ENCODE measurements at regions not wholly inside any gene's neighbourhood (a gene's known extent, or its start where the extent isn't known, plus 50 kb on each side); places are given as distances from the start of the nearest gene placed in this dataset.
A peak's percentile ranks its signal among the peaks of the same experiment; 100 is the strongest.
"Not testable (repeated sequence)": the region's sequence is repeated elsewhere in the genome, so short reads cannot be mapped to it uniquely, and the experiment has no call there.

DNA sequence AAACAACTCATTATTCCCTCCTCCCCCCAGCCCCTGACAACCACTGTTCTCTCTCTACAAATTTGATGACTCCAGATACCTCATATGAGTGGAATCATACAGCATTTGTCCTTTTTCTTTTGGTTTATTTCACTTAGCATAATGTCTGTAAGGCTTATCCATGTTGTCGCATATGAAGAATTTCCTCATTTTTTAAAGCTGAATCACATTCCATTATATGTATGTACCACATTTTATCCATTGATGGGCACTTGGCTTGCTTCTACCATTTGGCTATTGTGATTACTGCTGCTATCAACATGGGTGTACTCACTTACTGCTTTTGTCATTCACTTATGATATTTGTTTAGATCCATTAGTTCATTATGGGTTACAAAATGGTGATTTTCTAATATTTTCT is 112.8 kb downstream of the BUB3 start:
- Histone ChIP-seq H3K27ac (no peak overlapping the region), H3K9me3 (no peaks in the 10 kb centered on the region), H4K20me1 (no peaks in the 10 kb centered on the region), H3K4me1 (peaks cover 21% of the 10 kb centered on the region), H3K36me3 (0 out of 2 replicates have a peak, but pooled peaks cover 4% of the 10 kb centered on the region), H3K27me3 (no peaks in the 10 kb centered on the region), H3K4me3 (no peak overlapping the region), H3K9ac (no peak overlapping the region), H3K4me2 (no peak overlapping the region)
- TF ChIP-seq Cebpa-rat (IDR thresholded peaks at IDR 0.05): no peak

DNA sequence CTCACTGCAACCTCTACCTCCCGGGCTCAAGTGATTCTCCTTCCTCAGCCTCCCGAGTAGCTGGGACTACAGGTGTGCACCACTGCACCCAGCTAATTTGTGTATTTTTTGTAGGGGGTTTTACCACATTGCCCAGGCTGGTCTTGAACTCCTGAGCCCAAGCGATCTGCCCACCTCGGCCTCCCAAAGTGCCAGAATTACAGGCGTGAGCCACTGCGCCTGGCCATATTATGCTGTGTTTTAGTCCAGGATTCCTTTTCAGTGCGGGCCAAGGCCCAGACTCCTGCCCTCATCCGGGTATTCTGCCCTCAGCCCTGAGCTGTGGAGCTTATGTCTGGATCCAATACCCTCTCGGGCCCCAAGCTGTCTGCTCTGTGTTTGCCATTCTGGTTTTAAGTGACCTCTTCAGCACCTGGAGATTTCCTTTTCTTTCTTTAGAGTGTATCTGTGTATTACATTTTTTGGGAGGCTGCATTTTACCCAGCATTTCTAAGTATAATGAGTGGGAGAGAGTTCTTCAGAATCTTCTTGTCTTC is 114.9 kb downstream of the BUB3 start:
- Histone ChIP-seq H3K4me2 (no peak overlapping the region), H3K27me3 (no peaks in the 10 kb centered on the region), H3K4me1 (peaks cover 21% of the 10 kb centered on the region), H3K4me3 (no peak overlapping the region), H4K20me1 (no peaks in the 10 kb centered on the region), H3K9me3 (peaks cover 14% of the 10 kb centered on the region), H3K9ac (no peak overlapping the region), H3K36me3 (peaks cover 6% of the 10 kb centered on the region; the same call in 1 of the 2 replicates), H3K27ac (no peak overlapping the region)
- TF ChIP-seq Cebpa-rat (IDR thresholded peaks at IDR 0.05): no peak

DNA sequence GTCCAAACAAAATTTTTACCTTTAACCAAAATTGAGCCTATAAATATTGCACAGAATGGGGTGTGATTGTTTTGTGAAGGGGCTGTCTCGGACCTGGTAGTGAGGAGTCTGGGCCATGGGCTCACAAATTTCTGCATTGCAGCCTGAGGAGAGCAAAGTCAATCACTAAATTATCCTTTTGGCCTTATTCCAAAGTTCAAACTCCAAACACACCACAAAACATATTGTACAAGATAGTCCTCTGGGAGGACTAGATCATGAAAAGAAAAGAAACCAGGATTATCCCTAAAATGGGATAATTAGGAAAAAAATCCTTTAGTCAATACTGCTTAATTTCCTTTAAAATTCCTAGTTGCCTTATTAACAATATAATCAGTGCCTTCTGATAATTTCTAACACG is 115.5 kb downstream of the BUB3 start:
- no peak overlapping the region for H3K9ac ChIP-seq
- peaks cover 21% of the 10 kb centered on the region for H3K4me1 ChIP-seq
- TF ChIP-seq Cebpa-rat (IDR thresholded peaks at IDR 0.05): no peak
- no peak overlapping the region for H3K27ac ChIP-seq
- peak overlapping the region; percentile 42 for H3K4me2 ChIP-seq
- peaks cover 15% of the 10 kb centered on the region for H3K9me3 ChIP-seq
- no peak overlapping the region for H3K4me3 ChIP-seq
- peaks cover 6% of the 10 kb centered on the region; the same call in 1 of the 2 replicates for H3K36me3 ChIP-seq
- H4K20me1 ChIP-seq: no peaks in the 10 kb centered on the region
- no peaks in the 10 kb centered on the region for H3K27me3 ChIP-seq

DNA sequence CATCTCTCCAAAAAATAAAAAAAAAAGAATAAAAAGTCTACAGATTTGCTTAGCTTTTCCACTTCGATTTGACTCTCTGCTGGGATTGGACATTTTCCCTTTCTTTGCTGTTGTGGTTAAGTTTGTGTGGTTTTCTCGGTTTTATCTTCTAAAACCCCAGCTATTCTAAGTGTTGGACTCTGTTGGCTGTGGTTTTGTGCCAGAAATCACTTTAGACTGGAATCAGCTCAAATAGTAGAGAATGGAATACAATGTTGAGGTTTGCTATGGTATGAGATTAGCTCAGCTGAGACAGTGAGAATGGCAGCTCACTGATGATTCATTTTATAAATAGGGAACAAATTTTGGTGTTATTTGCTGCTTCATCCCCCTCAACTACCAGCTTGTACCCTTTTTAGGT is 116.0 kb downstream of the BUB3 start:
- H3K4me2 ChIP-seq: peak overlapping the region; percentile 42
- no peaks in the 10 kb centered on the region for H4K20me1 ChIP-seq
- H3K9me3 ChIP-seq: peaks cover 15% of the 10 kb centered on the region
- H3K27me3 ChIP-seq: peaks cover 2% of the 10 kb centered on the region; the same call in 1 of the 2 replicates
- TF ChIP-seq Cebpa-rat (IDR thresholded peaks at IDR 0.05): no peak
- H3K4me3 ChIP-seq: no peak overlapping the region
- H3K4me1 ChIP-seq: peaks cover 25% of the 10 kb centered on the region
- no peak overlapping the region for H3K27ac ChIP-seq
- no peak overlapping the region for H3K9ac ChIP-seq
- peaks cover 6% of the 10 kb centered on the region; the same call in 1 of the 2 replicates for H3K36me3 ChIP-seq

DNA sequence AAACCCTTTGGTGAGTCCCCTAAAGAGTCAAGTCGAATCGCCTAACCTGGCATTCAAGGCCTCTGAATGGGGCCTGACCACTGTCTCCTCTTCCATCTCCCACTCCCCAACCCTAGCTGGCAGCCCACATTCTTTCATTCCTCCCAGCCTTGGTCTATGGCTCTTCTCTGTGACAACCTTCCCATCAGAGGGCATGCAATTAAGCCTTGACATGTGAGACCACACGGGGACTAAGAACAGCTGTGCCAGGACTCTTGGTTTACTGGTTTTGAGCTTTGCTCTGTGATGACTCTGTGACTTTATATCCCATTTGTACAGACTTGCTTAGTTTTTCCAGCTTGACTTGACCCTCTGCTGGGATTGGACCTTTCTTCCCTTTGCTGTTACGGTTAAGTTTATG is 116.6 kb downstream of the BUB3 start:
- Histone ChIP-seq H3K9ac (no peak overlapping the region), H3K4me3 (no peak overlapping the region), H3K36me3 (peaks cover 6% of the 10 kb centered on the region; the same call in 1 of the 2 replicates), H3K27me3 (peaks cover 3% of the 10 kb centered on the region; the same call in 1 of the 2 replicates), H4K20me1 (no peaks in the 10 kb centered on the region), H3K4me2 (peak overlapping the region; percentile 42), H3K9me3 (peaks cover 20% of the 10 kb centered on the region), H3K4me1 (peaks cover 30% of the 10 kb centered on the region), H3K27ac (no peak overlapping the region)
- TF ChIP-seq Cebpa-rat (IDR thresholded peaks at IDR 0.05): no peak

DNA sequence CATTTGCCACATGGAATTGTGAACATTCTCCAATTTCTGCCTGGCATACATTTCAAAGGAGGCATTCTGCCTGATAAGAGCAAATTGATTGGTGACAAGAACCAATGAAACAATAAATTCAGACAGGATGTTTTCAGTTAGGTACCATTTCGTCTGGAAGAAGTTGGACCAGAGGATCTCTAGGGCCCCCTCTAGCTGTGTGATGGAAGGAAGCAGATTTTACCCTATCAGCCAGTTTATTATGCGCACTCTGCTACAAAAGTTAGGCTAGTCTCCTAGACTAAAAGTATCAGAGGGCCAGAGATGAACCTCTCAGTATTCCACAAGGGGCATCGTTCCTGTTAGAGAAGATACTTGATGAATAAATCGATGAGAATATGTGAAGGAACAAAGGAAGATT is 118.0 kb downstream of the BUB3 start:
- no peak overlapping the region for H3K27ac ChIP-seq
- H3K36me3 ChIP-seq: peaks cover 11% of the 10 kb centered on the region; the same call in 1 of the 2 replicates
- TF ChIP-seq Cebpa-rat (IDR thresholded peaks at IDR 0.05): no peak
- H3K4me3 ChIP-seq: no peak overlapping the region
- H3K9ac ChIP-seq: no peak overlapping the region
- peaks cover 3% of the 10 kb centered on the region; the same call in 1 of the 2 replicates for H3K27me3 ChIP-seq
- no peak overlapping the region for H3K4me2 ChIP-seq
- H3K9me3 ChIP-seq: peaks cover 31% of the 10 kb centered on the region
- peaks cover 30% of the 10 kb centered on the region for H3K4me1 ChIP-seq
- H4K20me1 ChIP-seq: no peaks in the 10 kb centered on the region

DNA sequence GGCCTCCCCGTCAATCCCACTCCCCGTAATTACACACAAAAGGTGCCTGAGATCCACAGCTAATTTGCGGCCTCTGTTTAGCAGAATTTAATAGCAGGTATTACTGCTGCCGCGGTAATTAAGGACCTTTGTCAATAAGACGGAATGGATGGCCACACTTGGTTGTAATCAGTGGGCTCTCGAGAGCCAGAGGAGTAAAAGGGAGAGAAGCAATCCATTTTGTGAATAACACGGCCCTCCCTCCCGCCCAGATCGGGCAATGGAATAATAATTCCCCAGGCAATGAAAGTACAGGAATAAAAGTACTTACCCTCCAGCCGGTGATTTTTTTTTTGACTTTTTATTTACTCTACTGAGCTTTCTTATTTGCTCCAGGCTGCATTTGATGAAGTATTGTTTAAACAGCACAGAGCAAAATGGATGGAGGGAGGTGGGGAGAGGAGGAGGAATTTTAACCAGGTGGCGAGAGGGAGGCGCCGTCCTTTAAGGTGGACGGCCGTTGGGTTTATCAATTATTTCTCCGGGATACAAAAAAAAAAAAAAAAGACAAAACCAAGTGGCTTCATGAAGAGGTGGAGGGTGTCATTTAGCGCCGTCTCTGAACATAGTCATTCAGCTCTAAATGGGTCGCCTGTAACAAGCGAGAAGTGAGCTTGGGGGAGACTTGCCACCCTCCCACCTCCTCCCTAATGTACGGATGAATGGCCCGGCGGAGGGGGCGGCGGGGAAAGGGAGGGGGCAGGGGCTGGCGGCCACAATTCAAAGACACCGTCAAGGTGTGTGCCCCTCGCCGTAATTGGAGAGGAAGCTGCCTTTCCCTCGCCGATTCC is 120.3 kb downstream of the BUB3 start:
- H4K20me1 ChIP-seq: no peaks in the 10 kb centered on the region
- H3K36me3 ChIP-seq: peaks cover 11% of the 10 kb centered on the region; the same call in 1 of the 2 replicates
- no peak overlapping the region for H3K27ac ChIP-seq
- H3K27me3 ChIP-seq: peaks cover 3% of the 10 kb centered on the region; the same call in 1 of the 2 replicates
- H3K4me2 ChIP-seq: peak overlapping the region; percentile 63
- H3K9me3 ChIP-seq: peaks cover 31% of the 10 kb centered on the region
- H3K4me1 ChIP-seq: peaks cover 28% of the 10 kb centered on the region
- H3K9ac ChIP-seq: no peak overlapping the region
- no peak for TF ChIP-seq Cebpa-rat (IDR thresholded peaks at IDR 0.05)
- no peak overlapping the region for H3K4me3 ChIP-seq

DNA sequence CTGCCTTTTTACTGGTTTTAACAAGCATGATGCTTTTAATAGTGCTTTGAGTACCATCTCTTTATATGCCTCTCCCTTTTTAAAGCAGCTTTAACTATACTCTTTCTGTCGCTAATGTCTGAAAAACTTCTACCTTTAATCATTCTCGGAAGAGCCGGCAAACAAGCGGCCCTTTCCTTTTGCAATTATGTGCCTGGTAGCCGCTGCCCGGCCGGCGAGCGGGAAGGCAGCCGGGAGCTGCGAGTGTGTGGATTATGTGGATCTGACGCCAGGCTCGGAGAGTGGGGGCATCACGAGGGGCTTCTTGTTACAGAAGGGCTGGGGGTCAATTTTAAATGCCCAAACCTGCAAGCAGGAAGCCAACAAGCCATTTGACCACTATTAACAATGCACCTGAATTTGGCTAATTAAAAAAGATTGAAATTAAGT is 120.9 kb downstream of the BUB3 start:
- peaks cover 3% of the 10 kb centered on the region; the same call in 1 of the 2 replicates for H3K27me3 ChIP-seq
- peaks cover 31% of the 10 kb centered on the region for H3K9me3 ChIP-seq
- peaks cover 11% of the 10 kb centered on the region; the same call in 1 of the 2 replicates for H3K36me3 ChIP-seq
- no peak for TF ChIP-seq Cebpa-rat (IDR thresholded peaks at IDR 0.05)
- H3K9ac ChIP-seq: no peak overlapping the region
- H3K4me3 ChIP-seq: no peak overlapping the region
- no peaks in the 10 kb centered on the region for H4K20me1 ChIP-seq
- peaks cover 21% of the 10 kb centered on the region for H3K4me1 ChIP-seq
- H3K27ac ChIP-seq: no peak overlapping the region
- peak overlapping the region; percentile 63 for H3K4me2 ChIP-seq

DNA sequence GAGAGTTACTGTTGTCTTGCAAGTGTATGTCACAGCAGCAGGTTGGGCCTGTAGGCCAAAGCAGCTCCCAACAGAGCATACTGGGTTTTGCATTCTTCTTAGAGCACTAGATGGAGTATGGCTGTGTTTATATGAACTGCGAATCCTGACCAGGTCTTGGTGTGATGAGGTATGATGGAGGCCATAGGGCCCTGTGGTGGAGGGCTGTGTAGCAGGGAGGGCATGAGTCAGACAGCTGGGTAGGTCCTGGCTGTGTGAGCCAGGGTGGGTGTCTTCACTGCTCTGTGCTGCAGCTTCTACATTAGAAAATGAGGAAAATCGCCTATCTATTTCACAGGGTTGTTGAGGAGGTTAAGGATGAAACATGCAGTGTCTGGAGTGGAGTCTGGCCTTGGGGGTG is 124.2 kb downstream of the BUB3 start:
- peaks cover 9% of the 10 kb centered on the region for H3K4me1 ChIP-seq
- H3K36me3 ChIP-seq: peaks cover 24% of the 10 kb centered on the region
- H3K9ac ChIP-seq: no peak overlapping the region
- H3K27ac ChIP-seq: no peak overlapping the region
- no peak overlapping the region for H3K4me2 ChIP-seq
- peaks cover 3% of the 10 kb centered on the region; the same call in 1 of the 2 replicates for H3K27me3 ChIP-seq
- no peaks in the 10 kb centered on the region for H4K20me1 ChIP-seq
- H3K4me3 ChIP-seq: no peak overlapping the region
- H3K9me3 ChIP-seq: peaks cover 42% of the 10 kb centered on the region
- no peak for TF ChIP-seq Cebpa-rat (IDR thresholded peaks at IDR 0.05)

DNA sequence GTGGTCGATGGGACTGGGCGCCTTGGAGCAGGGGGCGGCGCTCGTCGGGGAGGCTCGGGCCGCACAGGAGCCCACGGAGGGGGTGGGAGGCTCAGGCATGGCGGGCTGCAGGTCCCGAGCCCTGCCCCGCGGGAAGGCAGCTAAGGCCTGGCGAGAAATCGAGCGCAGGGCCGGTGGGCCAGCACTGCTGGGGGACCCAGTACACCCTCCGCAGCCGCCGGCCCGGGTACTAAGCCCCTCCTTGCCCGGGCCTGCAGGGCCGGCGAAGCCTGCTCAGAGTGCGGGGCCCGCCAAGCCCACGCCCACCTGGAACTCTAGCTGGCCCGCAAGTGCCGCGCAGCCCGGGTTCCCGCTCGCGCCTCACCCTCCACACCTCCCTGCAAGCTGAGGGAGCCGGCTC is 129.2 kb downstream of the BUB3 start:
- Histone ChIP-seq H3K9me3 (peaks cover 23% of the 10 kb centered on the region), H3K4me1 (peaks cover 12% of the 10 kb centered on the region; the same call in 1 of the 2 replicates), H3K36me3 (peaks cover 58% of the 10 kb centered on the region)
- not testable (repeated sequence) for H3K4me2 ChIP-seq, H3K27ac ChIP-seq, H4K20me1 ChIP-seq, H3K4me3 ChIP-seq, H3K27me3 ChIP-seq, H3K9ac ChIP-seq

Data from BLaER1 (cell line).